ENCODE measurements at regions not wholly inside any gene's neighbourhood (a gene's known extent, or its start where the extent isn't known, plus 50 kb on each side); places are given as distances from the start of the nearest gene placed in this dataset.
"Not testable (repeated sequence)": the region's sequence is repeated elsewhere in the genome, so short reads cannot be mapped to it uniquely, and the experiment has no call there.

DNA sequence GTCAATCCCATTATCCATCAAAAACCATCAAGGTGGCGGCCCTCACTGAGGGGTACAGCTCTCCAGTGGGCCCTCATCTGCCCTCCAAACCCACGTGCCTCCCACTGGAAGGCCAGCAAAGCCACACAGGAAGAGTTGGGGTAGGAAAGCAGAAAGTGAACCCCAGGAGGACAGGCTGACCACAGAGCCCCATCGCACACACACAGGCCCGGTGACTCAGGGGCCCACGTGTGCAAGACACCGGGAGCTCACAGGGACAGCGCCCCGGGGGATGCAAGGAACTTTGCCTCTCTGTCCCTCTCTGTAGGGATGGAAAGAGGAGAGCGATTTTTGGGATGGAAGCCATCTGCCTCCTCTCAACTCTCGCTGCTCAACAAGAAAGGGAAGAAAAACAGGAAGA, 85.0 kb upstream of the FRG2C start:
- CTCF ChIA-PET = not testable (repeated sequence)

DNA sequence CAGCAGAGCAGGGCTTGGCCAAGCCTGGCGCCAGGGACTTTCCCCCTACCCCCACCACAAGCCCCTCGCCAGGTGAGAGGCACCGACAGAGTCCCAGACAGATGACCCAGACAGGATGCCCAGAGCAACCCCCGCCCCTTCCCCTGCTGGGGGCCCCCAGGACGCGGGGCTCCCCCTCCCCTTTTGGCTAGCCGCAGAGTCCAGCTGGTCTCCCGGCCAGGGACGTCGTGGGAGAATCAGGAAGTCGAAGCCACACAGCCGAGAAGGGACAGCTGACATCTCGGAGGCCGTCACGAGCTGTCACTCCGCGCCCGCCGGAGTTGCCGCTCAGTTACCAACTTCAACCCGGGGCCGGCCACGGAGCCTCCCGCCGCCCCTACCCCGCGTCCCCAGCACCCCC, 84.6 kb upstream of the FRG2C start:
- CTCF ChIA-PET, POLR2A ChIA-PET: not testable (repeated sequence)

More for the DNA sequence above, 85.0 kb upstream of the FRG2C start:
- POLR2A ChIA-PET = not testable (repeated sequence)

DNA sequence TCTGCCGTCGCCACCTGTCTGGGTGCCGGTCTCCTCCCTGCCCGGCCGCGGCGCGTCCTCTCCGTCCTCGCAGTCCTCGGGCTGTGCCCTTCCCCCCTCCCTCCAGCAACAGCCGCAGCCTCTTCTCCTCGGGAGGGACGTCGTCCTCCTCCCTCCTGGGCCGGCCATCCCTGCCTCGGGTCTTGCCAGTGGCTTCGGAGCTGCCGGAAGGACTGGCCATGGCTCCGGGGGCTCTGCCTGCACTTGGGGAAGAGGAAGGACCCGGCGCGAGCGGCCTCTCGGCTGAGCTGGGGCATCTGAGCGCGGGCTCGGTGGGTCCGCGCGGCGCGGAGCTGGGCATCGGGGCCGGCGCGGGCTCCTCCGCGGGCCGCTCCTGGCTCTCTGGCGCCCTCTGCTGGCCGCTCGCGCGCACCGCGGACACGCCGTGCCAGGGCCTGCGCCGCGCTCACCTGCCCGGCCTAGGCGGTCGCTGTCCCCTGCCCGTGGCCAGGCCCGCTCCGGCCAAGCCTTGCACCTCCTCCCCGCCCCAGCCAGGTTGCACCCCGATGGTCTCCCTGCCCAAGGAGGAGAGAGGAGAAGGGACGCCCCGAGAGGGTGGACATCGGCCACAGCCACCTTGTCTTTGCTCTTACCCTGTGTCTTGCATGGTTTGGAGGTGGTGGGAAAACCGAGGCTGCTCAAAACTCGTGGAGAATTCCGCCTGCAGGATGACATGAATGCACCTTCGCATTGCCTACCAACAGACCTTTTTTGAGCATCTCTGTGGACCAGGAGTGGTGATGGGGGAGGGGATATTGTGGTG, 83.9 kb upstream of the FRG2C start:
- POLR2A ChIA-PET, CTCF ChIA-PET: not testable (repeated sequence)

DNA sequence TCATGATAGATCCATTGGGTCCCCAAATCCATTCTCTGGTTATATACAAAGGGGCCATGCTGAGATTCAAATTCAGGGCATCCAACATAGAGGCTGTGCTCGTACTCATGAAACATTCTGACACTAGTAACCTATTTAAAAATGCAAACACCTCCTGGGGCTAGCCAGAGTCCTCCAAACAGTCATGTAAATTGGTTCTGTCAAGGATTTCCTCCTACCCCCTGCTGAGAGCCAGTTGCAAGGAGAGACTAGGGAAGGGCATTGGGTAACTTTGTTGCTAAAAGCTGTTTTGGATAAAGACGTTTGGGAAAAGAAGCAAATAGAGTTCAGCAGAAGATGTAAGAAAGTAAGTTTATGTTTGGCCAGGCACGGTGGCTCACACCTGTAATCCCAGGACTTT, 81.6 kb upstream of the FRG2C start:
- POLR2A ChIA-PET, CTCF ChIA-PET: not testable (repeated sequence)

DNA sequence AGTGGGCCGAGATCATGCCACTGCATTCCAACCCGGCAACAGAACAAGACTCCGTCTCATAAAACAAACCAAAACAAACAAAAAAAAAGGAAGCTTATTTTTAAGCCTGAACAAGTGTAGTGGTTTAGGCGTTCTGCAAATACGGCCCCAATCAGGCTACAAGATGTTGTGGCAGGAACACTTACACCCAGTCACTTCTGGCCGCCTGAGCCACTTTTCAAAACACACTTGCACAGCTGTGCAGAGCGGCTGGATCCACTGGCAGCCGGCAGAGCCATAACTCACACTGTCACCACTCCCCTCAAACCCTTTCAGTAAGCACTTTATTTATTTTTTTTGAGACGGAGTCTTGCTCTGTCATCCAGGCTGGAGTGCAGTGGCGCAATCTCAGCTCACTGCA, 81.0 kb upstream of the FRG2C start:
- CTCF ChIA-PET, POLR2A ChIA-PET: not testable (repeated sequence)

DNA sequence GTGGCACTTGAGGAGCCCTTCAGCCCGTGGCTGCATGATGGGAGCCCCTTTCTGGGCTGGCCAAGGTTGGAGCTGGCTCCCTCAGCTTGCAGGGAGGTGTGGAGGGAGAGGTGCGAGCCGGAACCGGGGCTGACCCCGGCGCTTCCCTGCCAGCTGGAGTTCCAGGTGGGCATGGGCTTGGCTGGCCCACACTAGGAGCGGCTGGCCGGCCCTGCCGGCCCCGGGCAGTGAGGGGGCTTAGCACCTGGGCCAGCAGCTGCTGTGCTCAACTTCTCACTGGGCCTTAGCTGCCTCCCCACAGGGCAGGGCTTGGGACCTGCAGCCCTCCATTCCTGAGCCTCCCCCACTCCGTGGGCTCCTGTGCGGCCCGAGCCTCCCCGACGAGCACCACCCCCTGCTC, 76.4 kb upstream of the FRG2C start:
- CTCF ChIA-PET, POLR2A ChIA-PET: not testable (repeated sequence)

DNA sequence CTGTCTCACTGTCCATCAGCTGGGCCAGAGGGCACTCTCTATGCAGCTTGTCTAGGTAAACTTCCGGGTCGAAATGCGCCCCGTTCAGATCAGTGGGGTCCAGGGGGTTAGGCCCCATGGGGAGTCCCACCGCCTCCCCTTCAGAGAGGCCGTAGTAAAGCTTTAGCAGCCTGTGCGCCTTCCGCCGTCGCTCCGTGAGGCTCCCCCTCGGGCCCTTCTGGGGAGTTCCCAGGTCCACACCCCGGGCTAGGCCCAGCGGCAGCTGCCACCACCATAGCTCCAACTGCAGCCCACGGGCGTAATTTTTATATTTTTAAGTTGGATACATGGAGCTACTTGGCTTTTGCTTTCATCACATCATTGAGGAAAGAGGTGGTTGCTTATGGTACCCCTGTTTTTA, 73.7 kb upstream of the FRG2C start:
- CTCF ChIA-PET, POLR2A ChIA-PET: not testable (repeated sequence)

DNA sequence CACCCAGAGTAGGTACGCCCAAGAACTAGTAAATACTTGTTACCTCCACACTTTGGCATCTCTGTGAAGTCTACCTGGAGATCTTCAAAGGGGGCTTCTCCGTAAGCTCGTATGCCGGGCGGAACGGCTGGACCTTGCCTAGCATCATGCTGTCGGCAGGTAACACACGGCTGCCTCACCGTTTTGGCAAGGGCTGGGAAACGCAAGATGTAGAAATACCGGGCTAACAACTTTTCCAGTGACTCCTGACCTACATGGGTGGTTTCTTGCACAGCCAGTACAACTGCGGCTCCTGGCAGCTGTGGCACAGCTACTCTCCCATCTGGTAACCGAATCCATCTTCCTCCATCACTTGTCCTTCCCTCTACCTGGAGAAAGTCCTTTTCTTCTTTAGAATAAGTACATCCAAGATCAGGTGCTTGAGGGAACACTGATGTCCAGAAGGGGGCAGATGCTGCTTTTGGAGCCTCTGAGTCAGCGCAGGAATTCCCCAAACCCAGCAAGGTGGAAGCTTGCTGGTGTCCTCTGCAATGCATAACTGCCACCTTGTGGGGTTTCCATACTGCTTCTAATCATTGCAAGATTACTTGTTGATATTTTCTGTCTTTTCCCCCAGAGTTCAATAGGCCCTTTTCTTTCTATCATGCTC, 59.7 kb upstream of the FRG2C start:
- CTCF ChIA-PET, POLR2A ChIA-PET: not testable (repeated sequence)

DNA sequence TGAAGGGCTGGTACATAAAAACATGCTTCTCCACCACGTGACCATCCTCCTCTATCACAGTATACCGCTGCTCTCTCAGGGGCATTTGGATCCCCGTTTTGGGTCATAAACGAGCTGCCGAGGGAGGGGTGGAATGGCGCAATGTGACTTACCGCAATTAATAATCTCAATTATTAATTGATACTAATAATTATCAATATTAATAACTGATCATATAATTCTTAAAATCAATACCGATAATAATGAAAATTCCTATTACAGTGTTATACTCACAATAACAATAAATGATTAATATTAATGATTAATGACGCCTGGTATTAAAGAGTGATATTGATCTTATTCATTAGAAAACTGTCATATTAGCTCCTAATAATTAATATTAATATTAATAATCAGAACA, 56.1 kb upstream of the FRG2C start:
- CTCF ChIA-PET, POLR2A ChIA-PET: not testable (repeated sequence)

DNA sequence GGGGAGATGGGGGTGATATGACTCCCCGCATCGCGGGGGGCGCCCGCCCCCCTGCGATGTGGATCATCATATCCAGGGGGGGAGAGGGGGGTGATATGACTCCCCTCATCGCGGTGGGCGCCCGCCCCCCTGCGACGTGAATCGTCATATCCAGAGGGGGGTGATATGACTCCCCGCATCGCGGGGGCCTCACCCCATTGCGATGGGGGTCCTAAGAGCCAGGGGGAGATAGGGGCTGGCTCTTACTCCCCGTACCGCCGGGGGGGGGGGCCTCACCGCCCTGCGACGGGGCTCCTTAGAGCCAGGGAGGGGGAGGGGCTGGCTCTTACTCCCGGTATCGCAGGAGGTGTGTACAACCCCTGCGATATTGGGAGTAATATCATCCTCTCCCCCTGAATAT, 54.5 kb upstream of the FRG2C start:
- POLR2A ChIA-PET, CTCF ChIA-PET: not testable (repeated sequence)

DNA sequence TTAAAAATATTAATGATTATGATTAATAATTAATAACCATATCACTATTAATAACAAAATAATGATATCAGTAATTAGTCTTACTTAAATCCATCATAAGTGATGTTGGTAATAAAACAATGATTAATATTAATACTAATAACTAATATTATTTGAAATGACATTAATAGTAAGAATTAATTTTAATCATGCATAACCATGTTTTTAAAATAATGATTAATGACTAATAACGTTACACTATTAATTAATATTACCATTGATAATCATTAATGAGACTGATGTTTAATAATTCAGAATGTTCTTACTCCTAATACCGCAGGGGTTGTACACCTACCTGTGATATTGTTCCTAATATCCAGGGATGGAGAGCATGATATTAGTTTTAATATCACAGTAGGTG, 53.4 kb upstream of the FRG2C start:
- CTCF ChIA-PET = no interaction called here

DNA sequence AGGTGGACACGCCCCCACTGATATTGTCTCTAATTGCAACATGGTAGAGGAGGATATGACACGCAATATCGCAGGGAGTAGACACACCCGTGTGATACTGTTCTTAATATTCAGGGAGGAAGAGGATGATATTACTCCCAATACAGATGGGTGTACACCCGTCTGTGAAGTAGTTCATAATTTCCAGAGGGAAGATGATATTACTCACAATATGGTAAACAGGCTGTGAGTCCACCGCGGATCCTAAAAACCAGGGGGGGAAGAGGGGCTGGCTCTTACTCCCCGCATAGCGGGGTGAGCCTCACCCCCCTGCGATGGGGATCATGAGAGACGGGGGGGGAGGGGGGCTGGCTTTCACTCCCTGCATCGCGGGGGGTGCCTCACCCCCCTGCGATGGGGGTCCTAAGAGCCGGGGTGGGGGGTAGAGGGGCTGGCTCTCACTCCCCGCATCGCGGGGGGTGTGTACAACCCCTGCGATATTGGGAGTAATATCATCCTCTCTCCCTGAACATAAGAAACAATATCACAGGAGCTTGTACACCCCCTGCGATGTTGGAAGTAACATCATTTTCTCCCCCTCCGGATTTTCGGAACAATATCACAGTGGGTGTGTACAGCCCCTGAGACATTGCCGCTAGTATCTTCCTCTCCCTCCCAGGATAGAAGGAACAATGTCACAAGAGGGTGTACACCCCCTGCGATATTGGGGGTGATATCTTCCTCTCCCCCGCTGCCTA, 52.2 kb upstream of the FRG2C start:
- CTCF ChIA-PET, POLR2A ChIA-PET: not testable (repeated sequence)

More for the DNA sequence above, 53.4 kb upstream of the FRG2C start:
- POLR2A ChIA-PET = no interaction called here

All from activated CD8-positive, alpha-beta memory T cell treated with anti-CD3 and anti-CD28 coated beads for 36 hours (primary cell).